Ectodermal cell (in vitro differentiated cells): ENCODE measurements at regions not wholly inside any gene's neighbourhood (a gene's known extent, or its start where the extent isn't known, plus 50 kb on each side); places are given as distances from the start of the nearest gene placed in this dataset.

Source experiments
- H3K27ac ChIP-seq: 2 replicates; pipeline ENCODE4 v1.7.0; 2013; ENCODE audit warnings: mild to moderate bottlenecking, low read depth, low read length; ENCODE audit not compliant: insufficient read depth, poor library complexity, severe bottlenecking
- H3K27me3 ChIP-seq: 2 replicates; pipeline ENCODE4 v1.7.0; 2013; ENCODE audit warnings: mild to moderate bottlenecking, low read length; ENCODE audit not compliant: insufficient read depth, control insufficient read depth, poor library complexity, severe bottlenecking
- H3K36me3 ChIP-seq: one replicate; pipeline ENCODE4 v1.7.0; 2013; ENCODE audit warnings: low read length; ENCODE audit not compliant: control insufficient read depth, insufficient read depth
- H3K4me1 ChIP-seq: one replicate; pipeline ENCODE4 v1.7.0; 2013; ENCODE audit warnings: low read length; ENCODE audit not compliant: control insufficient read depth, insufficient read depth
- H3K4me3 ChIP-seq: 2 replicates; pipeline ENCODE4 v1.7.0; 2013; ENCODE audit warnings: low read depth, low read length, control low read depth; ENCODE audit not compliant: insufficient read depth
- H3K9me3 ChIP-seq: 2 replicates; pipeline ENCODE4 v1.7.0; 2013; ENCODE audit warnings: mild to moderate bottlenecking, low read length, moderate library complexity; ENCODE audit not compliant: control insufficient read depth
- WGBS, 2 experiments: methylation state at CpG; one replicate each; pipeline ENCODE4 v1.1.7; 2013; ENCODE audit warnings: missing lambda C conversion rate in 2 of 2; 5-methylcytosine and 5-hydroxymethylcytosine counted together

- Histone ChIP-seq H3K9me3 (peaks cover 5% of the 10 kb centered on the region), H3K4me1 (no peaks in the 10 kb centered on the region), H3K36me3 (no peaks in the 10 kb centered on the region), H3K4me3 (no peak overlapping the region), H3K27me3 (no peaks in the 10 kb centered on the region), H3K27ac (no peak overlapping the region)
- WGBS, 2 experiments, result 90 to 92% methylated on average over 14 of the region's 14 CpGs
Measured at GRCh38 chr14:104315169-104315568, 176.8 kb downstream of the KIF26A start.

GRCh38 chr14:104315625-104316024 lies 177.2 kb downstream of the KIF26A start:
- no peaks in the 10 kb centered on the region for H3K27me3 ChIP-seq
- H3K4me3 ChIP-seq, result no peak overlapping the region
- no peak overlapping the region for H3K27ac ChIP-seq
- 89 to 94% methylated on average over 2 of the region's 2 CpGs for WGBS, 2 experiments
- H3K4me1 ChIP-seq, result no peaks in the 10 kb centered on the region
- peaks cover 5% of the 10 kb centered on the region for H3K9me3 ChIP-seq
- H3K36me3 ChIP-seq, result no peaks in the 10 kb centered on the region

GRCh38 chr14:104316121-104316722 lies 177.8 kb downstream of the KIF26A start:
- Histone ChIP-seq H3K36me3 (no peaks in the 10 kb centered on the region), H3K27me3 (no peaks in the 10 kb centered on the region), H3K27ac (no peak overlapping the region), H3K4me1 (no peaks in the 10 kb centered on the region), H3K4me3 (no peak overlapping the region), H3K9me3 (peaks cover 5% of the 10 kb centered on the region)
- 95 to 96% methylated on average over 20 of the region's 20 CpGs for WGBS, 2 experiments

GRCh38 chr14:104316723-104317491 lies 178.5 kb downstream of the KIF26A start:
- WGBS, 2 experiments, result 88 to 89% methylated on average over 12 of the region's 12 CpGs
- no peaks in the 10 kb centered on the region for H3K27me3 ChIP-seq
- H3K9me3 ChIP-seq, result peaks cover 3% of the 10 kb centered on the region
- no peak overlapping the region for H3K27ac ChIP-seq
- no peak overlapping the region for H3K4me3 ChIP-seq
- no peaks in the 10 kb centered on the region for H3K36me3 ChIP-seq
- no peaks in the 10 kb centered on the region for H3K4me1 ChIP-seq

GRCh38 chr14:104317492-104317805 lies 179.1 kb downstream of the KIF26A start:
- H3K4me1 ChIP-seq, result no peaks in the 10 kb centered on the region
- no peaks in the 10 kb centered on the region for H3K36me3 ChIP-seq
- WGBS, 2 experiments, result 94% methylated on average over 18 of the region's 18 CpGs
- no peak overlapping the region for H3K27ac ChIP-seq
- H3K27me3 ChIP-seq, result no peaks in the 10 kb centered on the region
- peaks cover 2% of the 10 kb centered on the region for H3K9me3 ChIP-seq
- H3K4me3 ChIP-seq, result no peak overlapping the region

- Histone ChIP-seq H3K4me1 (no peaks in the 10 kb centered on the region), H3K4me3 (no peak overlapping the region), H3K27ac (no peak overlapping the region), H3K27me3 (no peaks in the 10 kb centered on the region), H3K36me3 (no peaks in the 10 kb centered on the region), H3K9me3 (no peaks in the 10 kb centered on the region)
- 93 to 95% methylated on average over 18 of the region's 18 CpGs for WGBS, 2 experiments
Measured at GRCh38 chr14:104317975-104318557, 179.7 kb downstream of the KIF26A start.

GRCh38 chr14:104318558-104319490 lies 180.4 kb downstream of the KIF26A start:
- Histone ChIP-seq H3K27ac (no peak overlapping the region), H3K4me3 (no peak overlapping the region), H3K27me3 (no peaks in the 10 kb centered on the region), H3K9me3 (no peaks in the 10 kb centered on the region), H3K36me3 (no peaks in the 10 kb centered on the region), H3K4me1 (no peaks in the 10 kb centered on the region)
- 93% methylated on average over 25 of the region's 25 CpGs for WGBS, 2 experiments

- Histone ChIP-seq H3K27ac (no peak overlapping the region), H3K4me3 (no peak overlapping the region), H3K9me3 (no peaks in the 10 kb centered on the region), H3K4me1 (no peaks in the 10 kb centered on the region), H3K36me3 (no peaks in the 10 kb centered on the region), H3K27me3 (no peaks in the 10 kb centered on the region)
- WGBS, 2 experiments, result 93 to 94% methylated on average over 23 of the region's 23 CpGs
Measured at GRCh38 chr14:104319491-104320241, 181.3 kb downstream of the KIF26A start.

- H3K4me3 ChIP-seq, result no peak overlapping the region
- H3K27me3 ChIP-seq, result no peaks in the 10 kb centered on the region
- H3K9me3 ChIP-seq, result no peaks in the 10 kb centered on the region
- H3K36me3 ChIP-seq, result no peaks in the 10 kb centered on the region
- H3K27ac ChIP-seq, result no peak overlapping the region
- H3K4me1 ChIP-seq, result no peaks in the 10 kb centered on the region
- WGBS, 2 experiments, result 81 to 83% methylated on average over 20 of the region's 20 CpGs
Measured at GRCh38 chr14:104320611-104321086, 182.3 kb downstream of the KIF26A start.
